PC-3 (cell line): ENCODE measurements at regions not wholly inside any gene's neighbourhood (a gene's known extent, or its start where the extent isn't known, plus 50 kb on each side); places are given as distances from the start of the nearest gene placed in this dataset.

Experiments used
- CTCF ChIP-seq: fragments of 300-600 bp; sonication (generic); conservative IDR thresholded peaks from 2 replicates; pipeline ENCODE4 v1.5.1; 2017; ENCODE audit warnings: antibody characterized with exemption, low read depth, mild to moderate bottlenecking, low read length
- EZH2 ChIP-seq: fragments of 300-600 bp; sonication (generic); IDR thresholded peaks from one replicate; pipeline ENCODE4 v1.6.1; 2017; ENCODE audit warnings: antibody characterized with exemption, mild to moderate bottlenecking, low read length; ENCODE audit not compliant: unreplicated experiment
- EZH2phosphoT487 ChIP-seq: fragments of 300-600 bp; sonication (generic); IDR thresholded peaks from 2 replicates; pipeline ENCODE4 v1.6.1; 2018; ENCODE audit warnings: mild to moderate bottlenecking, antibody characterized with exemption, low read length, borderline replicate concordance

GRCh38 chr18:56436651-56437050, 201.7 kb downstream of the TXNL1 start:
- TF ChIP-seq CTCF: no peak
- TF ChIP-seq EZH2: no peak
- no peak for TF ChIP-seq EZH2phosphoT487
